Ishikawa (cell line): ENCODE measurements at regions not wholly inside any gene's neighbourhood (a gene's known extent, or its start where the extent isn't known, plus 50 kb on each side); places are given as distances from the start of the nearest gene placed in this dataset.

ENCODE experiments used
- CEBPB ChIP-seq: IDR thresholded peaks from 2 replicates; pipeline ENCODE4 v1.6.1; 2012
- CREB1 ChIP-seq: IDR thresholded peaks from 2 replicates; pipeline ENCODE4 v1.6.1; 2012; ENCODE audit warnings: low read depth
- EGR1 ChIP-seq: IDR thresholded peaks from 2 replicates; pipeline ENCODE4 v1.6.1; 2012
- EP300 ChIP-seq: IDR thresholded peaks from 2 replicates; pipeline ENCODE4 v1.6.1; 2012; ENCODE audit warnings: borderline replicate concordance
- FOXM1 ChIP-seq: IDR thresholded peaks from 2 replicates; pipeline ENCODE4 v1.6.1; 2012; ENCODE audit warnings: low read depth, borderline replicate concordance
- MAX ChIP-seq: IDR thresholded peaks from 2 replicates; pipeline ENCODE4 v1.6.1; 2012
- NFIC ChIP-seq: IDR thresholded peaks from 2 replicates; pipeline ENCODE4 v1.6.1; 2012
- RAD21 ChIP-seq: IDR thresholded peaks from 2 replicates; pipeline ENCODE4 v1.6.1; 2012; ENCODE audit warnings: low read depth
- REST ChIP-seq: IDR thresholded peaks from 2 replicates; pipeline ENCODE4 v1.6.1; 2012; ENCODE audit warnings: low read depth, mild to moderate bottlenecking
- TCF12 ChIP-seq: IDR thresholded peaks from 2 replicates; pipeline ENCODE4 v1.6.1; 2012; ENCODE audit warnings: low read depth
- TEAD4 ChIP-seq: IDR thresholded peaks from 2 replicates; pipeline ENCODE4 v1.6.1; 2012
- YY1 ChIP-seq: IDR thresholded peaks from 2 replicates; pipeline ENCODE4 v1.6.1; 2012; ENCODE audit warnings: low read depth
- ZBTB7A ChIP-seq: IDR thresholded peaks from 2 replicates; pipeline ENCODE4 v1.6.1; 2012; ENCODE audit warnings: low read depth

DNA sequence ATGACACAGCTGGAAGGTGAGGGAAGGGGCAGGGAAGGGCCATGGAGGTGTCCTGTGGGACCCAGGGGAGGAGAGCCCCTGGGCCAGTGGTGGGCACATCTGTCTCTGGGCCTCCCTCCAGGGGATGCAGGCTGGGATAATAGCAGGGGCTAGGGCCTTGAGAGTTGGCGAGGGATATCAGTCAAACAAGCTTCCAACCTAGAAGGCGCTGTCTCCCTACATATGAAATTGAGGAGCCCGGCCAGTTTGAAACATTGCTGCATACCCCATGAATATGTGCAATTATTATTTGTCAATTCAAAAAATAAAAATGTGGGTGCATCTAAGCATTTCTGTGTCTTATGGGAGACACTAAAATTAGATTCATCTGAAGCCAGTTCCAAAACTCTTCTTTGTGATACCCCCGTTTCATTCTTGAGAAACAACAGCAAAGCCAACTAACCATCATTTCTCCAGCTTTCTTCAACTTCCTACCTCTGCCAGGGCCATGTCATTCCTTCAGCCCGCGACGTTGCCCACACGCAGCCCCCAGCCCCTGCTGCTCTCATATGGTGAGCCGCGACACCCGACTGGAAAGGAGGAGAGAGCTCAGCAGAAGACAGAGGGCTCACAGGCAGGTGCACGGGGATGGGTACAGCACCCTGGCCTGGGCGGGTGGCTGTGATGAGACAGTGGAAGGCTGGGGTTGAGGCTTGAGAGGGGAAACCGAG, 418.7 kb downstream of the GLRX3 start:
- TF ChIP-seq MAX (no peak), FOXM1 (no peak), NFIC (no peak), ZBTB7A (no peak), REST (no peak), TEAD4 (no peak), RAD21 (no peak), CREB1 (no peak), EGR1 (no peak), EP300 (no peak), CEBPB (no peak), TCF12 (no peak), YY1 (no peak)
